Stimulated activated CD8-positive, alpha-beta memory T cell treated with anti-CD3 and anti-CD28 coated beads, Interleukin-2, amount 100 ng/mL, for 1 hour (primary cell): ENCODE measurements at regions not wholly inside any gene's neighbourhood (a gene's known extent, or its start where the extent isn't known, plus 50 kb on each side); places are given as distances from the start of the nearest gene placed in this dataset.

Source experiments
- DNase-seq, 2 donors: peaks; one replicate each; pipeline ENCODE4 v3.0.0-alpha.2; 2020; ENCODE audit warnings: low read depth in 2 of 2

DNA sequence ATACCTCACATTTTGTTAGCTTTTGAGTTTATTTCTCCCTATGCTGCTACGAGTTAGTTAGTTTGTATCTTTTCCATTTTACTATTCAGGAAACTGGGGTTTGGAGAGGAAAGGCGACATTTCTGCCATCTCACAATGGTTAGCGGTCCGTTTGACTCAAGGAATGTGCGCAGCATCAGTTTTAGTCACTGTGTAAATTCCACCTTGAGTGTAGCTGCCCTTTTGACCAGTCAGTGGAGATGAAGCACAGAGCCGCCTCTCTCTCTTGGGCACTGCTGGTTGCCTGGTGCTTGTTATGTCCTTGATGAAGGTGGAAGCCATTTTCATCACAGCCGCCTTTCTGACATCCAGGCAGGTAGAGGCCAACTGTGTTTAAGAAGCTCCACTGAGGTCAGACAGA lies 185.5 kb downstream of the SCP2D1 start:
- DNase-seq, result no peak

DNA sequence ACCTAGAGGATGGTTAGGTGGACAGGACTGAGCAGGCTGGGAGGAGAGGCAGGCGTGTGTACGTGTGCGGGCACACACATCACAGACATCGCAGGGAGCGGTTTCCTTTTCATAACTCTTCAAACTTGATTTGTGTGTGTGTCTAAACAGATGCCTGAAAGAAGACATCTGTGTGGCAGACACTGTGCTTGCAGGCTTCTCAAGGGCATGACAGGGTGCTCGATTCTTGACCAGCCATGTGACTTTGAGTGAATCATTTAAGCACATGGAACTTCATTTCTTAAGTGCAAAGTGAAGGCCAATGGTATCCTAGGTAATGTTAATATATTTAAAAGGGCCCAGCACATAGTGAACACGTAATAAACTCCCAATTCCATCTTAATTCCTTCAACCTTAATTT lies 186.5 kb downstream of the SCP2D1 start:
- no peak for DNase-seq

DNA sequence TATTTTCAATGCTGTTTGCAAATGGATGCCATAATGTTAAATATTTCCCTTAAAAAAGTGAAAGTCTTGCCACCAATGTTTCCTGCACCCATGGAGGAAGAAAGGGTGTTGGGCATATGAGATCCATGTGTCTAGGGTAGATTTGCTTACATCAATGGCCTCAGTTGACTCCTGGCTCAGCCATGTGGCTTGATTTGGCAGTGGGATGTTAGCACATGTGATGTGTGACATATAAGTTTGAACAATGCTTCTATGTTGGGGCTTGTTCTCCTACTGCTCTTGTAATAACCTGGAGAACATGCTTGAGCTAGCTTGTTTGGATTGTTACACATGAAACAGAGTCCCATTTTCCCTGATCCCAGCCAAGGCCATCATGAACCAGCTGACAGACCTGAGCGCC lies 187.6 kb downstream of the SCP2D1 start:
- no peak for DNase-seq

DNA sequence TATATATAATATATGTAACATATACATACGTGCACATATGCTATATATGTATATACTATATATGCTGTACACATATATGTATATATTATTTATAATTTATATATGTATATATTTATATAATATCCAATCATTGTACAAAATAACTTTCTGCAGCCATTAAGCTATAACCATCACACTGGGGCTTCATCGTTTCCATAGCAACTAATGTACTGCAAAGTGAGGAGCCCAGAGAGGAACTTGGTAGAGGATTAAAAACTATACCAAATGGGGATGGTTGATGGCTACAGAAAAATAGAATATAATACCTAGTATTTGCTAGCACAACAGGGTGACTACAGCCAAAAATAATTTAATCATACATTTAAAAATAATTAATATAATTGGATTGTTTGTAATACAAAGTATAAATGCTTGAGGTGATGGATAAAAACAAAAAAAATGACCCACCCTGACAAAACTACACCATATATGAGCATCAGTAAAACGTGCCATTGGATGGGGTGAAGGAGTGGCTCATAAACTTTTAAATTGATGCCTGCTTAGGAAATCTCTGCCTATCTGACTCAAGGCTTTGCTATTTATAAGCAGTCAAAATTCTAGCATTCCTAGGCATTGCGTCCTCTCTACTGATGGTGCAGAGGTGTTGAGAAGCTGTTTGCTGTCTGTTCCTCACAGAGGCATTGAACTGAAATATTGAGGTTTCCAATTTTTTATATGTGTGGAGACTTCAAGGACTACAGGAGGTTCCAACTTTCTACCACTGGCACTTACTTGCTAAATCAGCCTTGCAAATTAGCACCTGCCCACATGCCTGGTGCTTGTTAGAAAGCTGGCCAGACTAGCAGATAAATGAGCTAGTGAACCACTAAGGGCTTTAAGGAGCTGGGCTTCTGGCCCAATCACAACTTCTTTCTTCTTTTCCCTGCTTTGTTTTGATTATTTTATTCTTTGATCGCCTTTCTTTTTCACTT lies 190.1 kb downstream of the SCP2D1 start:
- no peak for DNase-seq

DNA sequence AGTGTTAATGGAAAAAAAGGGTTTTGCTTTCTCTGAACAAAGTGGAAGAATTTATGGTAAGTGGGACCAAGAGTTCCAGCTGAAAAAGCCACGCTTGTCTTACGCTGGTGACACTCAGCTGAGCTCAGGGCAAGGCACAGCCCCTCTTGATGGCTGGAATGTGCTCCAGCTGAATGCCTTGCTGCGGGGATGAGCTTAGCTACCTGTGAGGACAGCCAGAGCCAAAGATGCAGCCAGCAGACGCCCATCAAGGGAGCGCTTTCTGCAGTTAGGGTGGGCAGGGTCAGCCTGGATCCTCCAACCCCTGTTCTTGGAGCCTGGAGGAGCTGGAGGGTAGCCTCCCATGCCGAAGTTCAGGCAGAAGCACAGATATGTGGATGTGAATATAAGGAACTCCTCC lies 191.4 kb downstream of the SCP2D1 start:
- no peak for DNase-seq

DNA sequence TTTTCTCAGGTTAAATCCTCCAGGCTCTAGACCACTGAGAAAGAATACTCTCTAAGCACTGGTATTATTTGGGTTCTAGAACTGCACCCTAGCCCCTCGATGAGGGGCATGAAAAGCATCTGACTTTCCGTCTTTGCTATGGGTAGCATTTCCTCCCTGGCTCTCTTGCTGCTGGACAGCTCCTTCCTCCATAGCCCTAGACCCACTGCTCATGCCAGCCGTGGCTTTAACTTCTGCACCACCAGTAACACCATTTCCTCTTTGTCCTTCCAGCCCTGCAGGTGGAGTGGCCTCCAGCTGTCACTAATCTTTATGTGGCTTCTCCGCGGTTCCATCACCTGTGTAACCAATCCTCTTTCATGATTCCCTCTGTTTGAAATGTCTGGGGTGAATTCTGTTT lies 194.9 kb downstream of the SCP2D1 start:
- DNase-seq, result no peak

DNA sequence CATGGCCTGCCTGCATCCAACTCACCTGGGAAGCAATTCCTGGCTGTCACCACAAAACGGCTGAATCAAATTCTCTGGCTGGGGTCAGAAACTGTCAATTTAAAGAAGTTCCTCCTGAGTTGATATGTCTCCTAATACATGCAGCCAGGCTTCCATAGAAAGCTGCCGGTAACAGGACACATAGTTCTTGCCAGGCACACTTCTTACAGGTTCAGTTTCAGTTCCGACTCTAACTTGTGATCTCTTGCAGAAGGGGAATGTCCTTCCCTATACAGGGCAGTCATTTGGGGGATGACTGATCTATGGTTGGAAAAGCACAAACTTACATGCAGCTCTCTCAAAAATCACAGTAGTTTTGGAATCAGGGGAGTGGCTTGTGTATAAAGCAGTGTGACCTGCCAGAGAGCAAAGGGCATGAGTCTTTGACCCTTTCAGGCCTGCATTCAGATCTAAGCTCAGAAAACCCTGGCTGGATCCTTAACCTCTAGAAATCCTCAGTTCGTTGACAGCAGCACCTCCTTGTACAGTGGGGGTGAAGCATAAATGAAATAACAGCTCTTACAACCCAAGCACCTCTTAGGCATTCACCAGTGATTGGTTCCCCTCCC lies 195.6 kb downstream of the SCP2D1 start:
- DNase-seq, result no peak

DNA sequence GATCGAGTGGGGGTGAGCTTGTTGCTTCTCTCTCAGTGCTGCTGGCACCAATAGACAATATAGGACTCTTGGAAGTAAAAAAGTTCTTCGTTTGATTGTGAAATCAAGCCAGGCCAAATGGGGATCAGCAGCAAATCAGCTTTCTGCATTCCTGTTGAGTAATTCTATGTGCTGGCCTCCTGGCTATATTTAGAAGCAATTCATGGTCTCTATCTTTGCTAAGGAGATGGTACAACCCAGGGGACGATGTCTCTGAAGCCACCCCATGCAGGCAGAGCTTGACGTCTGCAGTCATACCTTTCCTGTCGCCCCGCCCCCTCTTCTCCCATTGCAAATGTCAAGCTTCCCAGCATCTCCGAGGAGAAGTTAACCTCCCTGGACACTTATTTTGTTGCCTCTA lies 199.1 kb downstream of the SCP2D1 start:
- no peak for DNase-seq

DNA sequence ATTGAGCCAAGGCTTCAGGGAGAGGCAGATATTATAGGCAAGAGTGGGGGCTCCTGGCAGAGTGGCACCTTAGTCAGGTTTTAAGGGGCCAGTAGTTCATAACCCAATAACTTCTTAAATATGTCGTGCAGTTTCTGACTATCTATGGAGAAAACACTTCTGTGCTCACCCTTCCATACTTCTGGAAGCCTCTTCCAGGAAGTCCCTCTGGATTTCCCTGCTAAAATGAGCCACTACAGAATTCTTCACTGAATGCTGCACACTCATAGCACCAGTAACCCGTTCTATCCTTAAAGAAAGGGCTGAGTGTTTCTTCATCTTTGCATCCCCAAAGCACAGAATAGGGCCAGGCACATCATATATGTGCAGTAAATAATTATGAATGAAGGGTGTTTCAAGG lies 198.5 kb upstream of the SLC24A3 start:
- no peak for DNase-seq

DNA sequence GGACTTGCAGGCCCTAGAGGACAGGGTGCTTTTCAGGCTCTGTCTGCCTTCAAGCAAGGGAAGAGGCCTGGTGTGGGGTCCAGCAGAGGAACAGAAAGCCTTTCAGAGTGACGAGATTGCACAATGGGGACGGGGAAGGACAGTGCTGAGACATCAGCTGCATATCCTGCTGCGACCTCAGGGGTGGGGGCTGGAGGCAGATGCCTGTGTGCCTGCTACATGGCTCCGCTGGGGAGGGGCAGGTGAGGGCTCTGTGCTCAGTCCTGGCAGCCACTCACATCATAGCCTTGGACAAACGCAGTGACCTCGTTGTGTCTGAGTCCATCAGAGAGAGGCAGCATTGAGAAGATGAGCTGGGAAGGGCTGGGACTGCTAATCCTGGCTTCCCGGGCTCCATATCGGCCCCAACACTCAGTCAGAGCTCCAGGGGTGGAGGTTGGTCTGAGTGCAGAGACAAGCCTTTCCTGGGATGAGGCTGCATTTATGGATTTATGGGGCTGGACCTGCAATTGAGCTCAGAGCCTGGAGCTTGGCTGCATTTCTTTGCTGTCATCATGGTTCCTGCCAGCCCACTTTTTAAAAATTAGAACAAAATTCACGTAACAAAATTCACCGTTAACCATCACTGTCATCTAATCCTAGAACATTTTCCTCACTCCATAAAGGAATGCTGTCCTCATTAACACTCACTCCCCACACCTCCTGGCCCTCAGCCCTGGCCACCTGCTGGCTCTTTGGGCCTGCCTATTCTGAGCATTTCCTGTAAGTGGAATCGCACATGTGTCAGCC lies 196.9 kb upstream of the SLC24A3 start:
- DNase-seq, result no peak

DNA sequence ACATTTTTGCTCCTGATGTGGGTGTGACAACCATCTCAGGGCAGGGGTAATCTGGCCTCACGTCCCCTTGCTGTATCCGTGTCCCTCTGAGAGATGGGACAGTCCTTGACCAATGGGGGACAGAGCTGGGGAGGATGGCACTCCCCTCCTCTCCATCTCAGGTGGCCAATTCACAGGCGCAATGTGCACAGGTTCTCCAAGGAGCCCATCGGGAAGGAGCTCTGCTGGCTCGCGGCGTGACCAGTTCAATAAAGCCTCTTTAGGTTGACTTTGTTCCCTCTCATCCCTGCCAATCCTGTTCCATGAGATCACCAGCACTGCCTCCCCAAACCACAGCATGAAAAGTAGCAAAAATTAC lies 196.3 kb upstream of the SLC24A3 start:
- no peak for DNase-seq

DNA sequence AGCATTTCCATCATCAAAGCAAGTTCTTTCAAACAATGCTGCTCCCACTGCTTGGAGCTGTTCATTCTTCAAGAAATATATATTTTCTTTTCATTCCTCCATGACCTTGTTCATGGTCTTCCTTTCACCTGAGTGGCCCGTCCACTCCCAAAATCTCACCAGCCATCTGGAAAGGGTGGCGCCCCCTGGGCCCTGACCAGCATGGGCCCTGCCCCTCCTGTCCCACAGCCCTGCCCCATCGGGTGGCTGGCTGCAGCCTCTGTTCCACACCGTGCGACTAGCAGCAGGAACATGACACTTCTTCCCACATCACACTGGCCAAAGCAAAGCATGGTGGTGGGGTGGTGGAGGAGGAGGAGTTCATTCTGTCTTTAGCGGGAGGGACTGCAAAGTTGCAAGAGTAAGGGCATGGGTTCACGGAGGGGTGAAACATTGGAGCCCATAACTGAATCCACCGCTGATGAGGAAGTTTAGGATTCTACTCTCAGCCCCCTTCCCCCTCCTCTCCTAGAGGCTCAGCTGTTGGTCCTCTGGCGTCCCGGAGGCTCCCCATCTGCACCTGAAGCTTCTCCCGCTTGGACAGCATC lies 195.2 kb upstream of the SLC24A3 start:
- no peak for DNase-seq

DNA sequence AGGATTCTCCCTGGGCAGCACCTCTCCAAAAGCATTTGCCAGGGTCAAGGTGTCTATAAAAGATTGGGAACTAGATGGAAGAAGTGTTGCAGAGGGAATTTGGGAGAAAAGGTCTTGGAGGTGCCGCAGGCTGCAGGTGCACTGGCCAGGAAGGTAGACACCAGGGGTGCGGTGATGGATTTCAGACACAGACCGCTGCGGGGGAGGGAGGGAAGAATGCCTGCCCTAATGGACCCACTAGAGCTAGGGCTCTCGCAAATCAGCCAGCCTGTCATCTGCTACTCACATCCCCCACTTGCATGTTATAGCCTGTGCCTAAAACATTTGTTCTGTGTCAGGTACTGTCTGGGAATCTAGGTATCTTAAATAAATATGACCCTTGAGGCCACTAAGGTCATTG lies 193.6 kb upstream of the SLC24A3 start:
- DNase-seq, result no peak

DNA sequence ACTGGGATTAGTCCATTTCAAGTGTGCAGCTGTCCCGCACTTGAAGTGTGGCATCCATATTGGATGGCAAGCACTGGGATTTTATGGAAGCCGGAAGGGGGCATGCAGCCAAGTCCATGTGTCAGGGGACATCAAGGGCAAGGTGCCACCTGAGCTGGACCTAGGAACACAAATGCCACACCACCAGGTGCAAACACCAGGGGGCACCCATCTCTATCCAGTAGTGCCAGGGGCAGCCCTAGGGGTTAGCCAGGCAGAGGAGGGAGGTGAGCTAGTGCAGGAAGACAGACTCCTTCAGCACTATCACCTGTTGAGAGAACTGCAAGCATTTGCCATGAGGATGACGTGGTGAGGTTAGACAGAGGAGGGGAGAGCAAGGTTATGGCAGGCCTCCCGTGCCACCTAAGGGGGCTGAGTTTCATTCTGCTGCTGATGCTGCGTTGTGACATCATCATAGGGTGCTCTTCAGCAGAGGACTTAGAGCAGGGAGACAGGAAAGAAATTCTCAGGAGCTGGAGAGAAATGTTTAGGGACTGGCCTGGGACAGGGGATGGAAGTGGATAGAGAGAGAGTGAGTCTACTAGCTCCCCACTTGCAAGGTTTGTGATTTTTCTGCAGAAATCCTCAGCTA lies 192.6 kb upstream of the SLC24A3 start:
- no peak for DNase-seq

DNA sequence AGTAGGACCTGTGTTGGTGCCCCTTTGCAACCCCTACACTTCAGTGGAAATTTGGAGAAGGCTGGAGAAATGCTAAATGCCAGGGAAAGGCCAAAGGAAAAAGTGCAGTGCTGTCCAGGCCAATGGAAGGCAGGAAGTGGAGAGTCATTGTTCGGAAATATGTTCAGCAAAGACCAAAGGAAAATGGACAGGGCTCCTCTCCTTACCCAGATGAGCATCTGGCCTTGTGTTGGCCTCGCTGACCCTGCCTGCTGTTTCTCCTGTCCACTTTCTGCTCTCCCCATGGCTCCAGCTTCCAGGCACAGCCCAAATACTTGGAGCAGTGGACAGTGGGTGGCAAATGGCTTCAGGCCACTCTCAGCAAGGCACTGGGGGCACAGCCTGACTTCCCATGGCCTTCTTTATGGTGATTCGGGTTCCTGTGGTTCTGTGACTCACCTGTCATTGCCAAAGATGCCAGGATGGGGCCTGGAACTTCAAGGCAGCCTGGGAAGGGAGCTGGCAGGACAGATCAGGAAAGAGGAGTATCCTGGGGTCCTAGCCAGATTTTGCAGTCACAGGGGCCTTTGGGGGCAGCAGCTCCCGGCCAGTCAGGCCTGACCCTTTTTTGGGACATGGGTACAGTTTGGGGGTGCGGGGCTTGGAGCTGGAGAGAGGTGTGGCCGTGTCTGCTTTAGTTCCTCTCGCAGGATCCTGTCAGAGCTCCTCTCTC lies 190.9 kb upstream of the SLC24A3 start:
- no peak for DNase-seq

DNA sequence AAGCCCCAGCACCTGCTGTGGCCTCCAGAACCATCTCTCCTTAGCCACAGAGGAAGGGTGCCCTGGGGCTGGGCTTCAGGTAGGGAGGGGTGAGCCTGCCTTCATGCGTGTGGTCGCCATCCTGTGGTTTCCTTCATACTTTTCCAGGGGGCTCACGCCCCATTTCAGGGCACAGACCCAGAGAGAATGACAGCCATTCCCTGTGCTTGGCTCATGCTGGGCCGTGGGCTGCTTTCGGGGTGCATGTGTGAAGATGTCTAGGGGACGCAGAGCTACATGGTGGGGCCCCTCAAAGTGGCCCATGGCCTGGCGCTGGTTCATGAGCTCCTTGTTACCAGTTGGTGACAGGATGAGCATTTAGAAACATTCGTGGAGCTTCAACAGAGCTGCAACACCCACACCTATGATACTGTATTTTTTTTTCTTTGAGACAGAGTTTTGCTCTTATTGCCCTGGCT lies 190.3 kb upstream of the SLC24A3 start:
- no peak for DNase-seq

DNA sequence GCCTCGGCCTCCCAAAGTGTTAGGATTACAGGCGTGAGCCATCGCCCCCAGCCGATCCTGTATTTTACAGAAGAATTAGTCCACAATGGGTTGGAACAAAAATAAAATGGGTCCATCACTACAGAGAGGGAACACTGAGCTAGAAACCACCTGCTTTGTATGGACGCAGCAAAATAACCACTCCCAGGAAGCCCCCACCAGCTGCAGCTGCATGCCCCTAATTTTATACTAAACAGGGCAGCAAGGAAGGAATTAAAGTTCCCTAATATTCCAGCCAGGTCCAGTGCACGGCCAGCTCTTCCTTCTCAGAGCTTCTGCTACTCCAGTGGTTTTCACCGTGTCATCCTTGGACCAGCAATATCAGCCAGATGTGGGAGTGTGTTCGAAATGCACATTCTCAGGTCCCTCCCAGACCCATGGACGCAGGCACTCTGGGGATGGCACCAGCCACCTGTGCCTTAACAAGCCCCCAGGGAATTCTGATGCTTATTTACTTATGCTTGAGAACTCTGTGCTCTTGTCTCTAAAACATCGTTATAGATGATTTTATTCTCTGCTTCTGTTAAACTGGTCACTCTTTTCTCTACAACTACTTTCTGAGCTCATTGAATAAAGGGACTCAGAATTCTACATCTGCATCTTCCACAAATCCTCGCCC lies 189.5 kb upstream of the SLC24A3 start:
- DNase-seq, result no peak

DNA sequence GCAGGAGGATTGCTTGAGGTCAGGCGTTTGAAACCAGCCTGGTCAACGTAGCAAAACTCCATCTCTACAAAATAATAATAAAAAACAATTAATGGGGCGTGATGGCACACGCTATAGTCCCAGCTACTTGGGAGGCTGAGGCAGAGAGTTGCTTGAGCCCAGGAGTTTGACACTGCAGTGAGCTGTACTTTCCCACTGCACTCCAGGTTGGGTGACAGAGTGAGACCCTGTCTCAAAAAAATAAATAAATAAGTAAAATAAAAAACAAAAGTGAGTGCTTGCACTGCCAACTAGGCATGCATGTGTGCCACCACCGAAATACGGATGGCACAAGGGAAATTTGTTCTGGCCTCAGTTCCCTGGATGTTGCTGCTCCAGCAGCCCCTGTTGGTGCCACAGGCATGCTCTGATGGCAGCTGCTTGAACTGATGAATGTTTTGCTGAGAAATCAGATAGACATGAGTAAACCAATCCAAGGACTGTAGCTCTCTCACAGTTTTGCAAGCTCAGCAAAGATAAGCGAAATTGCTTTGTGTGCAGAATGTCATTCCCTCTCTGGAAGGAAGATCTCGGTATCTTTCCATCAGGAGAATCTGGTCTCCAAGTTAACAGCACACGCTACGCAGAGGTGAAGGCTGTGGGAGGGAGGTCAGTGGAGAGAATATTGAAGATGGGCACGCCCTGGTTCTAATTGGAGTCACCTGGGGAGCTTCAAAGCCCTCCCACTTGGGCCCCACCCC lies 188.0 kb upstream of the SLC24A3 start:
- no peak for DNase-seq

DNA sequence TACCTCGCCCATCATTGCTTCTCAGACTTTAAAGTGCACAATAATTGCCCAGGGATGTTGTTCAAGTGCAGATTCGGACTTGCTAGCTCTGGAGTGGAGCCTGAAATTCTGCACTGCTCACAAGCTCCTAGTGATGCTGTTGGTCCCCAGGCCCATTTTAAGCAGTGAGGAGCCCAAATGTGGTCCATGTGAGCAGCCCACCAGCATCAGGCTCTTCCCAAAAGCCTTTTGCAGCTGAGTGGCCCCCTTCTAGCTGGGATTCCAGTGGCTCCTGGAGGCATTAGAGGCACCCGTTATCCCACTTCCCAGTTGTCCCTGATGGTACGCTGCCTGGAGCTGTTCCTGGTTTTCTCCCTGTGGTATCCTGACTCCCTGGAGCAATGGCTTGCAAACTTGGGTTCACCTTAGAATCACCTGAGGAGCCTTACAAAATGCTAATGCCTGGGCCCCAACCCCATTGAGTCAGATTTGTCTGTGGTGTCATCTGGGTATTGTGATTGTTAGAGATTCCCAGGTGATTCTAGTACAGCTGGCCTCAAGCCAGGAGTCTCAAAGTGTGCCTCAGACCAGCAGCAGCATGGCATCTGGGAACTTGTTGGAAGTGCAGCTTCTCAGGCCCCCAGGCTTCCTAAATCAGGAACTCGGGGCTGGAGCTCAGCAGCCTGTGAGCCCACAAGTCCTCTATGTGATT lies 186.9 kb upstream of the SLC24A3 start:
- DNase-seq, result no peak
